Lung microvascular endothelial cell (primary cell): ENCODE measurements at regions not wholly inside any gene's neighbourhood (a gene's known extent, or its start where the extent isn't known, plus 50 kb on each side); places are given as distances from the start of the nearest gene placed in this dataset.
"Not testable (repeated sequence)": the region's sequence is repeated elsewhere in the genome, so short reads cannot be mapped to it uniquely, and the experiment has no call there.

Source experiments
- DNase-seq, 2 donors: peaks; one replicate each; pipeline versions ENCODE4 v3.0.0 to v3.0.0-alpha.2; 2010; ENCODE audit warnings: low read depth in 2 of 2

DNA sequence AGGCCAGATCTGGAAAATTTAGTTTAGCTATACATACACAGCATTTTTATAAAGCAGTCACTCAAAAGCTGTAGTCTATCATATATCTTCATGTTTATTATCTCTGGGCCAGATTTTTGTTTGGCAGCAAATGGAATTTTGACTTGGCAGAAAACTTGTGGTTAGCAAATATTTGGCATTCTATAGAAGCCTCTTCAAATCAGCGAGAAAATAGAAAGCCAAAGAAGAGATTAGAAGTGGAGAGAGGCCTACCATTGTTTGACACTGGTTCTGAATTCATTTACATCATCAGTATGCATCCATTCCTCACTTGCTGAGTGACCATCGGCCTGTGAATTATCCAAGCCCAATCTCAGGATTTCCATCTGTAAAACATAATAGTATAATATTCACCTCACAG lies 1077.6 kb downstream of the GALC start:
- no peak for DNase-seq

DNA sequence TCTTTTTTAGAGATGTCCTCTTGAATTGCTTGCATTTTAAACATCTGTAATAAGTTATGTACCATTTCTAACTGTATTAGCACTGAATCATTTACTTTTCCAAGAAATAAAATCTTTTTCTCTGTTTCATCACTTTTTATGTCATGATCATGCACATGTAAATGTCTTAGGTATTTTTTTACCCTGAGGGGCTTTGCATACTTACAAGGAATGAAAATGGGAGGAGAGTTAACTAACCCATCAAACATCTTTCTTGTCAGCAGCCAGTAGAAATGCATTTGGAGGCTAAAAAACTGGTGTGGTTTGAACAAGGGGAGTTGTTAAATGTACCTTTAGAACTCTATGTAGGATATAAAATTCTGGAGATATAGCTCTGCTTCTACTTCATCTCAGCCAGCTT lies 1080.3 kb downstream of the GALC start:
- DNase-seq = no peak

DNA sequence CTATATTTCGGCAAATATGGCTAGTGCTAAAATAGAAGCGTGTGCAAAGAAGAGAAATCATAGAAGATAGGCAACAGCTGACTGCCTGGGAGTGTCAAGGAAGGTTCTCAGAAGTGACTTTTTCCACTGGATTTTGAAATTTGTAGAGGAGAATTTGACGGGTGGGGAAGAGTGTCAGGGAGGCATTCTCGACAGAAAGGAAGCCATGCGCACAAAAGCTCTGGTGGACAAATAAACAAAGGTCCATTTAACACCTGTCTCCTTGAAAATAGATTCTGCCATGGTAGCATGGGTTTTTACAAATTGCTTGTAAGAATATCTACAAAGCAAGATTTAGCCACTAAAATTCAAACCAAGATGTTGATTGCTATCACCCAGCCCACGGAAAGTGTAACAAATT lies 1081.5 kb downstream of the GALC start:
- DNase-seq = no peak

DNA sequence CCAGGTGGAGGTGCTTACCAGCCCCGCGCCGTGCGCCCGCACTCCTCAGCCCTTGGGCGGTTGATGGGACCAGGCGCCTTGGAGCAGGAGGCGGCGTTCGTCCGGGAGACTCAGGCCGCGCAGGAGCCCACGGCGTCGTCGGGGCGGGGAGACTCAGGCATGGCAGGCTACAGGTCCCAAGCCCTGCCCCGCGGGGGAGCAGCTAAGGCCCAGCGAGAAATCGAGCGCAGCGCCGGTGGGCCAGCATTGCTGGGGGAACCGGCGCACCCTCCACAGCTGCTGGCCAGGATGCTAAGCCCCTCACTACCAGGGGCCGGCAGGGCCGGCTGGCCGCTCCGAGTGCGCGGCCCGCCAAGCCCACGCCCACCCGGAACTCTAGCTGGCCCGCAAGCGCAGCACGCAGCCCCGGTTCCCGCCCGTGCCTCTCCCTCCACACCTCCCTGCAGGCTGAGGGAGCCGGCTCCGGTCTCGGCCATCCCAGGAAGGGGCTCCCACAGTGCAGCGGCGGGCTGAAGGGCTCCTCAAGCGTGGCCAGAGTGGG lies 1087.5 kb downstream of the GALC start:
- not testable (repeated sequence) for DNase-seq

DNA sequence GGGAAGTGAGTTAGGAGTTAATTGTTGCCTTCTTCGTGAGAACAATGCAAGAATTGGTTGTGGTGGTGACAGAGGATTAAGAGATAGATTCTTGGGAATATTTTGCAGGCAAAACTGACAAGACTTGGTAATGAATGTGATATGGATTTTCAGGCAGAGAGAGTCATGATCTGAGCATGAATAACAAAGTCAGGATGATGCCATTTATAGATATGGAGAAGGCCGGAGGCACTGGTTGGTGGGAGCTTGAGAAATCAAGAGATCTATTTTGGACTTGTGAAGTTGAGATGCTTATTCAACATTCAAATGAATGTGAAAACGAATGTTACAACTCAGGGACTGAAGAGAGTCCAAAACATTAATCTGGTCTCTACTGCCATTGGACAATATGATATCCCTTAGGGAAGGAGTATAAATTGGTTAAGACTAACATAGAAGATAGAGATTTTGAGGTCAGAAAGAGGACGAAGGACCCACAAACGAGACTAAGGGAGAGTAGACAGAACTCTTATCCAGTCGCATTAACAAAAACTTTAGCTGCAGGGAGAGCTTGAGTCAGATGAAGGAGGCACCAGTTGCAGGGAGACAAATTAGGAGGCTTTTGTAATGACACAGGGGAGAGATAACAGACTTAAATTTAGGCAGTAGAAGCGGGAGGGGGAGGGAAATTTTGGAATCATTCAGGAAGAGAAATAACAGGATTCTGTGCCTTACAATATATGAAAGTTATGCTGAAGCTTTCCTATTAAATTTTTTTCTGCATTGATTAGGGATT lies 1090.6 kb downstream of the GALC start:
- no peak for DNase-seq

DNA sequence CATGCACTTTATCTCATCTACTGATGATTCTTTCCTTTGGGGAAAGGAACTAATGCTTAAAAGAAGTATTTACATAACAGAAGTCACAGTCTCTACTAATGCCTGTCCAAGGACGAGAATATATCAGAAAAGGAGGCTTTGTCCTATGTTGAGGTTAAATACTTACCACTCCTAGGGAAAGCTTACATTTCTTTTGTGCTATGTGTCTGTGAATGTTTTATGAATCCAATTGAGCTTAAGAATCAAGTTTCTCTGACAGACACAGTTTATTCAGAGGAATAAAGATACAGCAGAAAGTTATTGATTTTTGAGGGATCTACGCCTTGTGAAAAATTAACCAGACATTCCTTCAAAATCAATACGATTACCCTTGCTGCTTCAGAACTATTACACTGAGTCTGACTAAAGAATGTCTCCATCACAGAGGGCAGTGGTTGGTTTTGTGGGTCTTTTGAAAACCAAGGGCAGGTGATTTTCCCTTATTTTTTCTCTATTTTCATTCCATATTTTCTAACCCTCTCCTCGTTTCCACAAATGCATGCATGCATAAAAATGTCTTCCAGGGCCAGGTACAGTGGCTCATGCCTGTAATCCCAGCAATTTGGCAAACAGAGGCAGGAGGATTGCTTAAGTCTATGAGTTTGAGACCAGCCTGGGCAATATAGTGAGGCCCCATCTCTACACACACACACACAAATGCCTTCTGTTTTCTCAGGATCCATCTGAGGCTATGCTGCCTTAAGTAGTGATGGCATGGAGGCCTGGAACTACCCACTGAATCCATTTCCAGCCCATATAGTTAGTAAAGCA lies 1095.1 kb downstream of the GALC start:
- DNase-seq = no peak

DNA sequence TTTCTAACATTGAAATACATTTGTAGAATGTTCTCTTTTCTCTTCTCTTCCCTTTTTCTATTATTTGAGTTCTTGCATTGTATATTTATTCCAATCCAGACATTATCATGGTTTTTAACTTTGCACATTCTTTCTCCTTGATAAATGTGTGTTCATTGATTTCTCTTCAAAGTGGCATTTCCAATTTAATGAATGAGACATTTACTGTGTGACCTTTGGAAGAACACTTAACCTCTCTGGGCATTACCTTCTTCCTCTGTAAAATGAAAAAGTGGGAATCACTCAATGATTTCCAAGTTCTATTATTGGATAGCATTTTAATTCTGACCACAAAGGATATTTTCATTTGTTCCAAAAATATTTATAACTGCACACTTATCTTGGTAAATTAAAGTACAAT lies 1095.8 kb downstream of the GALC start:
- no peak for DNase-seq

DNA sequence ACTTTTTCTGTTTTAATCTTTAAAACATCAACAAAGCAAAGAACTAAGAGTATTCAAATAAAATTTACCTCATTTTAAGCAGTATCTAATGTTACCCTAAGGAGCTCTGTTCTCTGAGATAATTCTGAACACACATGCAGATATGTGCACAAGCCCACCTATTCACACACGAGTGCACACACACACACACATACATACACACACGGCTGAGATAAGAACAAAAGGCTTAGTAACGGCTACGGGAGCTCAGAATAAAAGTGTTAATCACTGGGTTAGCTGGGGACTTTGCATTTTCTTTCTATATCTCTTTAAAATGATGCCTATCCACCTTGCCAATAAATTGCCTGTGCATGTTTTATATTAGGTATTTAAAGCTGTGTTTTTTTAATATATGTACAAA lies 1096.3 kb downstream of the GALC start:
- DNase-seq = no peak

DNA sequence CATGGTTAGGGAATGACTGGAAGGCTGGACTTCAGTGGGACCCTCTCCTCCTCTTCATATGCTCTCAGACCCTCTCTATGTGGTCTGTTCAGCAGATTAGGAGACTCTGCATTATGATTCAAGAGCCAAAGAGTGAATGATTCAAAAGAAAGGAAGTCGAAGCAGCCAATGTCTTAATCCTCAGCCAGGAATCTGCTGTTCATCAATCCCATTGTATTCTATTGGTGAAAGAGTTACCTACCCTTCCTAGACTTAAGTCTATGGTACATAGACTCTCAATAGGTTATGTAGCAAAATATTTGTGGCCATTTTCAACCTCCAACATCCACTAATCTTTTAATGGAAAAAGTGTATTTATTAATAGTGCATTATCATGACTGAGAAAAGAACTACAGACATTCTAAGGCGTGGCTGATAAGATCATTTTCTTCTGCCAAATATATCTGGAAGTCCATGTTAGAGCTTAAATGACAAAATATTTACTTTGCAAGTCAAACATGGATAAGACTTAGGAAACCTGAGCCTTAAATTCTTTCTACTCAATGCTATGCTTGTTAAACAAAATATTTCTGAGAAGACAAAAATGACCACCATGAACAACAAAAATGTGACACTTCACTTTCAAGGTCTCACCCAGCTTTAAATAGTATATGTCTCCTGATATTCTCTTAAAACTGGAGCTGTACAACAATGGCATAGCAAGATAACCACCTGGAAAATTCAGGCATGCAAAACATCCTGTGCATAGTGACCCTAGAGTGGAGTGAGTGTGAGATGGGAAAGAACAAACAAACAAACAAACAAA lies 1100.6 kb downstream of the GALC start:
- no peak for DNase-seq

DNA sequence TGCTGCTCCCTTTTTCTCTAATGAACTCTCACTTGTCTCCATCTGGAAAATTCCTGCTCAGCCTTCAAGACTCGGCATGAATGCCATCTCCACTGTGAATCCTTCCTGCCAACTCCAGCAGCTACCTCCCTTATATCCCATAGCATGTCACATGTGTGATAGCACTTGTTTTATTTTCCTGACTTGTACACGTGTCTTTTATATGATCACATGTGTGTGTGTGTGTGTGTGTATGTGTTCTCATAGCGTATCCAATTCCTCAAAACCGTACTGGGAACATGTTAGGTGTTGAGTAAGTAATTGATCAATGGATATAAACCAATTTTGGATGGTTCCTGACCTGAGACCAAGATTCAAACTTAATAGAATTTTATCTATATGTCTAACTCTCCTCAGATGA lies 1107.7 kb downstream of the GALC start:
- no peak for DNase-seq

DNA sequence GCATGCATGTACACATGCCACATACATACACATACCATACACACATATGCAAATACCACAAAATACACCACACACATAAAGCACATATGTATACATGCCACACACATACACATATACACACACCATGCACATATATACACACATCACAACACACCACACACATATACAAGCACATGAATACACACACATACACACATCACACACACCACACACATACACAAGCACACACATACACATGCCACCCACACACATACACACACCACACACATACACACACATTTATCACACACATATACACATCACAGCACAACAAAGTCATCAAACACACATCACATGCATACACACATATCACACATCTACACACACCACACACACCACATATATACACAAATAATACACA lies 1108.5 kb downstream of the GALC start:
- DNase-seq = no peak

DNA sequence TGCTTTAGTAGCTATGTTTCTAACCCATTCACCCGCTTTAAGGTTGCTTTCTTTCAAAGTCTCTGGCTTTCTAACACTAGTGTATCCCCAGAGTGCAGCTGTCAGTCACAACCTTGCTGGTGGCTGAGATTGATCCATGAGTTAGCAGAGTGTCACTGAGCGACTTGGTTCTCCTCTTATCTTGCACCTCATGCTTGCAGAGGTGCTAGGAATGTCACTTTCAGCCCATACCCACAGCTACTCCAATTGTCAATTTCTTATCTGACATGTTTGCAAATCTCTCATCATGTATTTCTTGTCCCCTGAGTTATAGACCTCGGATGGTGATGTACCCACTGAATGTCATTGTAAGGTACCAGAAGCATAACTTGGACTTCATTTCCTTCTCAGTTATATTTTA lies 1110.2 kb downstream of the GALC start:
- DNase-seq = no peak

DNA sequence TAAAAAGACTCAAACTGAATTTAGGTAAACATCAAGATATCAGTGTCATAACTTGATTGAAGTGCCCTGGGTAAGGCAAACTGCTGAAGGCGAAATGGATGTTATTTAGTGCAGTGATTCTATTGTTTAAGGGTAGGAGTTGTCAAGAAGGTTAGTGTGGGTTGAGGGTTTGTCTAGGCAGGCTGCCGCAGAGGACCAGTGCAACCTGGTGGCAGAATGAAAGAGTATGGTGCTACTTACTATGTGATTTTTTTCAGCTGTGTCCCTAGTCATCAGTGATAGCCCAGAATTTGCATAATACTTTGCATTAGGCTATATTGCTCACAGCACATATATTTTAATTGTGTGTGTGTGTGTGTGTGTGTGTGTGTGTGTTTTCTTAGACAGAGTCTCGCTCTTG lies 1127.0 kb downstream of the GALC start:
- DNase-seq = no peak

DNA sequence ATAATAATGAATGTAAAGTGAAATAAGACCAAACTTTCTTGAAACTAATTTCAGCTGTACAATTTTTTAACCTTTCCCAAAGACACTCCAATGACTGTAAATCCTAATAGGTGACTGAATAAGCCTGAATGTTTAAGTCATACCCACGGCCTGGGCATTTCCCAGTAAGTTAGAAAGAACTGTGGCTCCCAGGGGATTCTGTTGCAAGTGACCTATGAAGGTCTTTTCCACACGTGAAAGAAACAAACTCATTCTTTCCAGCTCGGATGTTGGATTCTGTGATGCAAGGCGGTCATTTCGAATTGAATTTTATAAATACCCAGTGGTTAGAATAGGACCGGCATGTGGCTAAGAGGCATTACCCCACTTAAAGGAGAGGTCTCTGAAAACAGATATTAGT lies 1134.4 kb downstream of the GALC start:
- DNase-seq = no peak

DNA sequence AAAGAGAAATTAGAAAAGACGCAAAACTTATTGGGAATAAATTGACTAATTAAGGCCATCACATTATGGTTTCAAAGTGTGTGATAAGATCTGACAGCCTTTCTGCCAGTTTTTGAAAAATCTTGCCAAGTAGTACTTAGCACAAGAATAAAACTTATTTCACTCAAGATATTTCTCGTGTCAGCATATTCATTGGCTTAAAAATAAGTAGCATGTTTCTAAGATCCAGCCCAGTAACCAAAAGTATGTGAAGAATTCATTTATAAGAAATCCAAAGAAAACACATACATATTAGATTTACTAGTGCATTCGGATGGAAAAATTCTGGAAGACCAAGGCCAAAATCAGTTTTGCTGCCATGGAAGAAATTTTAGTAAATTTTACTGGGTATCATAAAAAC lies 1135.0 kb downstream of the GALC start:
- DNase-seq = no peak

DNA sequence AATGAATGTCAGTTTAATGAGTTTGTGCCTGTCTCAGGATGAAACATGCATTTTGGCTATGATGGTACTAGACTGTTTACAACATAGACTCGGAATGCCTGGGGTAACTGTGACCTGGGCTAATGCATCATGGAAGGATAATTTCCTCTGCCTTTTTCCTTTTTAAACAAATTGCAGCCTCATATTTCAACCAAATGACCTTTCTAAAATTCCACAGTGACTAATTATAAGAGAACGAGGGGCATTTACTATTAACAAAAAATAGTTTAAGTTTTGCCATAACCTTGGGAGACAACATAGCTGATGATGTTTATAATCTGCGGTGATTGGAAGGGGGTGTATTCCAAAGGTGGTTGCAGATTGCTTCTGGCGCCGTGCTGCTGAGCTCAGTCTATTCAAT lies 1140.5 kb downstream of the GALC start:
- DNase-seq = no peak

DNA sequence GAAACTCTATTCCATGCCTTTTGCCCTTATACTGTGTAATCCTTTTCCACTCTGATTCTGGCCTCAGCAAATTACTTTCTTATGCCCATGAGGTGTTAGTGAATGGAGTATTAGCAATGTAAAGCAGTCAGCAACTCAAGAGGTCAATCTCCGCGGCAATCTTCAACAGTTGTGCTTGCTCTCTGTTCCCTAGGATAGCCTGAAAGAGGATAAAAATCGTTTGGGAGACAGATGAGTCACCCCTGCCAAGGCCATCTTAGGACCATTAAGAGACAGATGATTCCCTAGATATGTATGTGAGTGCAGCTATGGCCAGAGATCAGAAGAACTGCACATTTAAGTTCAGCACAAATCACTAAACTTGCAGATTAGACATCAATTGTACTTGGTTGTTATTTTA lies 1145.8 kb downstream of the GALC start:
- DNase-seq = no peak

DNA sequence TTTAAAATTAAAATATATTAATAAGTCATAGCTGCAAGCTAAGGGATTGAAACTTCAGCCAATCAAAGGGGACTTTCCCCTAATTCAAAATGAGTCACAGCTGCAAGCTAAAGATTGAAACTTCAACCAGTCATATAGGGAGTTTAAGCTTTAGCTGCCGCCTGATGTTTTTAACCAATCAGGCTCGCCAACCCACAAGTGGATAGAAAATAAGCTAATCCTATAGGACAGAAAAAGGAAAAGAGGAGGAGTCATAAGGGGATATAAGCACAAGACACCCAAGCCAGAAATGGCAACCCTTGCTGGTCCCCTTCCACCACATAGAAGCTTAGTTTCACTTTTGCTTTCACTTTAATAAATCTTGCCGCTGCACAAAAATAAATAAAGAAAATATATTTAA lies 1154.6 kb downstream of the GALC start:
- DNase-seq = peak in 1 of 2 donors; percentile 1

DNA sequence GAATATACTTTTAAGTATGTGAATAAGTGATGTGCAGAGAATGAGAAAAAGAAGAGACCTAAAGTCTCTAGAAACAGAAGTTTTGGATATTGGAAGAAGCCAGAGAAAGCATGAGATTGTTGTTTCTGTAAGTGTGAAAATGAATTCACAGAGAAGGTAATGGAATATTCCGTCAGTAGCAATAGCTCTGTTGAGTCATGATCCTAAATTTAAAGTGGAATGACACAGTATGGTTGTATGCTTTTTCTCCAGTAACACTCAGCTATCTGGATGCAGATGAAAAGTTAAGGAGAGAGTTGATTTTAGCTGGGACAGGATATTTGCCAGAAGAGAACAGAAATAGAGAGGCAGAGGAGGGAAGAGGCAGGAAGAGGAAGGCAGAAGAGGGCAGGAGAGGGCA lies 1166.3 kb downstream of the GALC start:
- no peak for DNase-seq

DNA sequence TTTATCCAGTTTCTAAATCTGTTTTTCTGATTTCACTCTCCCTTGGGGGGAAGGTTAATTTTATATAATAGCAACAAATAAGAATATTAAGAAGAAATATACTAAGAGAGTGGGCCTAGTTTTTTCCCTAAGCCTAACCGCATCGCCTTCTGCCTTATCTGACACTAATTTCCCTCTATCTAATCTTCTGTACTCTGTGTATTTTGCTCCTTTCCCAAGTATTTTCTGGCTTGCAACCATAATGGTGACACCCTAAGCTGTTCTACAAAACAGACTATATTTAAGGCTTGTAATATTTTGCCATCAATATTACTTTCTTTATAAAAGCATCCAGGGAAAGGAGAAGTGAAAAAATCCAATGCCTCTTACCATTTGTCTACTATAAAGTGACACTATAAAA lies 1168.8 kb downstream of the GALC start:
- no peak for DNase-seq

DNA sequence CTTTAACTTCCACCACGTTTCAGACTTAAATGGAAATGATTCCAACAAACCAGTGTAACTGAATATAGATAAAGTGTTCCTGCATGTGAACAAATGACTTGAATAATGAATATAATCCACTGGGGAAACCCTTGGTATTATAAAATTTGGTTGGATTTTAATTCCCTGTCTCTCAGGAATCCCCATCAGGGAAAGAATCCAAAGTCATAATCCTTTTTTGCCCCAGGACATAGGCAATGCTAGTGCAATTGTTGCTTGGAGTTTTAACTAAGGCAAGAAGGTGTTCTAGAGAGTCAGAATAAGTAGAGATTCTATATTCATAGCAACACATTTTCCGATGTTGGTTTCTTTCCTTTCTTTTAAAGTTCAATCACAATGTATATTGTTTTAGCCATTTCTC lies 1169.4 kb downstream of the GALC start:
- no peak for DNase-seq

DNA sequence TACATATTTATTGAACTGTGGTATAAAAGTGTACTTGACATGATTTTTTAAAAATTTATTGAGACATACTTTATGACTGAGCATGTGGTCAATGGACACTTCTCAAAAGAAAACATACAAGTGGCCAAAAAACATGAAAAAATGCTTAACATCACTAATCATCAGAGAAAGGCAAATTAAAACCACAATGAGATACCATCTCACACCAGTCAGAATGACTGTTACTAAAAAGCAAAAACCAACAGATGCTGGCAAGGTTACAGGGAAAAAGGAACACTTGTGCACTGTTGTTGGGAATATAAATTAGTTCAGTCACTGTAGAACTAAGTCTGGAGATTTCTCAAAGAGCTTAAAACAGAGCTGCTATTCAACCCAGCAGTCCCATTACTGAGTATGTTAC lies 1177.6 kb downstream of the GALC start:
- no peak for DNase-seq
